G401.6 (cell line): ENCODE measurements at regions not wholly inside any gene's neighbourhood (a gene's known extent, or its start where the extent isn't known, plus 50 kb on each side); places are given as distances from the start of the nearest gene placed in this dataset.

ENCODE experiments used
- FAIRE-seq: peaks from 2 replicates; lab custom pipeline; 2012; peaks lifted over from hg19 to GRCh38; lab: Jason Lieb, UNC

DNA sequence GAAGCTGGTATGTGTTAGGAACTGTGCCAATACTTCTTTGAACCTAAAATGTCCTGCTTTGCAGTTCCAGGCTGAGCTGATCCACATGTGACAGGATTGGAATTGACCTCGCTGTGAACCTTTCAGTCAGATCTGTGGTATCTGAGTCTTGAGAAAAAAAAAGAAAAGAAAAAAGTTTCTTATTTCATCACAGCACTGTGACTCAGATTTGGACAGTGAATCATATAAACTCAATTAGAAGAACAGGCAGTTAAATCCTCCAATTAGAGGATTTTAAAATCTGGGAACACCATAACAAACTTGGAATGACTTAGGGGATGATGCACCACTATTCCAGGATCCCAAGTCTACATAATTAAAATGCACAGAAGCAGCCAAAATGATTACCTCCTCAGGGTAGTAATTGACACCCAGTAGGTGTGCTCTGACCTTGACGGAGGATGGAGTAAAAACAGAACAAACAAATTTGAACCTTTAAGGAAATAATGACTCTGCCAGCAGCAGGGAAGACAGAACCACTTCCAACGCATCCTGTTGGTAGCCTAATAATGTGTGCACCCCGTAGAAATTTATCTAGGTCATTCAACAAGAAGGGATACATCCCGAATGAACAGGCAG is 57.8 kb upstream of the RAI14 start:
- no peak for FAIRE-seq

DNA sequence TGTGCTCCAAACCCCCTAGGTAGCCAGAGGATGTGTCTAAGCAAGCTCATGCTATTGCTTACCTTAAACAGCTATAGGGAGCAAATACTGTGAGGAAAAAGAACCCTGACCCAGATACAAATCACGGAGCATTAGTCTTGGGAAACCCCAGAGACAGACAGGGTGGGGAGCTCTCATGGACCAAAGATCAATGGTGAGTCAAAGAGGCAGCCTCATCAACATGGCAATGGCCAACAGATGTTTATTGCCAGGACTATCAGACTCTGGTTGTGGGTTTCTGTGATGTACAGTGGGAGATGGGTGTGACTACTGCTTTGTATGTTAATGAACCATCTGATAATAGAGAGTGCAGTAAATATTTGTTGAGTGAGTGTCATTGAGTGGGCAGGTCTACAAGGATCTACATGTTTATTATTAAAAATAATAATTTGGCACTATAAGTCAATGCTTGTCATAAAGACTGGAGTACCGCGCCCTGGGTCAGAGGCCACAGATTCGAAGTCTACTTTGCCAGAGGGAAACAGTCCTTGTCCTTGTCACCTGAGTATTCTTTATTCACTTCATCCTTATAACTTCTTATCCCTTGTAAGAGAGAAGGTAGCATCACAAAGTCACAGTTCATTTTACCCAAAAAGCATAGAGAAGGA is 56.5 kb upstream of the RAI14 start:
- no peak for FAIRE-seq

DNA sequence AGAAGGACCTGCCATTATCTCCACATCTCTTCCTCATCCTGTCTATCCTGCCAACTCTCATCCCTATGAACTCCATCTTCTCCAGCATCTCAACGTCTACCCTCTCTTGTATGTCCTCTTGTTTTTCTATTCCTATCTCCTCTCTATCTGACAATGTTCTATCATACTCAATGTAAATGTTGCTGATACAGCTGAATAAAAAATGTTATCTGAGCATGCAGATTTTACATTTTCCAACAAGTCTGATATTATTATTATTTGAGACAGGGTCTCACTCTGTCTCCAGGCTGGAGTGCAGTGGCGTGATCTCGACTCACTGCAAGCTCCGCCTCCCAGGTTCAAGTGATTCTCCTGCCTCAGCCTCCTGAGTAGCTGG is 56.0 kb upstream of the RAI14 start:
- no peak for FAIRE-seq

DNA sequence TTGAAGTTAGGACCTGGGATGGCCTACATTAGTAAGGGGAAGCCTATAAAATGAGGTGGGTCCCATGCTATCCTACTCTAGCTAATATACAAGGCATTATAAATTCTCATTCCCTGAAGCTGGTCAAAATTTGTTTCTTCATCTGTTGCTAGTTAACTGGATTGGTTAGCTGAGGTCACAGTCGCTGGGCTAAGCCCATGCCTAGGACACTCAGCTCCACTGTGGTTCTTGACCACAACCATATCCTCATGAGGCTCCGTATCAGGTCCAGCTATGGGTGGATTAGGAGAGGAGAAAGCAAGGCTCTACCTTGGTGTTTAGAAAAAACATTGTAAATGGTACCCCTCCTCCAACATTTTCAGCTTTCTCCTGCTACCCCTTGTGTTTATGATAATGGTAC is 52.8 kb upstream of the RAI14 start:
- FAIRE-seq = no peak

DNA sequence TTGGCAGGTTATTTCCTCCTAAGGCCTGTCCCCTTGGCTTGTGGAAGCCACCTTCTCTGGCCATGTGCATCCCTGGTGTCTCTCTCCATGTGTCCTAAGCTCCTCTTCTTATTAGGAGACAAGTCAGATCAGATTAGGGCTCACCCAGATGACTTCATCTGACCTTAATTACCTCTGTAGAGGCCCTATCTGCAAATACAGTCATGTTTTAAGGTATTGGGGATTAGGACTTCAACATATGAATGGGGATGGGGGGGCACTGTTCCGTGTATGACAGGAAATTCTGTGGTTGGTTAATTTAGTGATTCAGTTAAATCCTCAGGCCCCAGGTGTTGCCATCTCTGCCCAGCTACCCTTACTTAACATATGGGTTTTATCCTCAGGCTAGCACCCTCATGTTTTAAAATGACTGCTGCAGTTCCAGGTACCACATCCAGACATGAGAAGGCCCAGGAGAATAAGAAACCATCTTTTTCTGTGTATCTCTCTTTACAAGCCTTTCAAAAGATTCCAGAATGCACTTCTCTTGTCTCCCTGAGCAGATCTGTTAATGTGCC is 51.9 kb upstream of the RAI14 start:
- FAIRE-seq = no peak

DNA sequence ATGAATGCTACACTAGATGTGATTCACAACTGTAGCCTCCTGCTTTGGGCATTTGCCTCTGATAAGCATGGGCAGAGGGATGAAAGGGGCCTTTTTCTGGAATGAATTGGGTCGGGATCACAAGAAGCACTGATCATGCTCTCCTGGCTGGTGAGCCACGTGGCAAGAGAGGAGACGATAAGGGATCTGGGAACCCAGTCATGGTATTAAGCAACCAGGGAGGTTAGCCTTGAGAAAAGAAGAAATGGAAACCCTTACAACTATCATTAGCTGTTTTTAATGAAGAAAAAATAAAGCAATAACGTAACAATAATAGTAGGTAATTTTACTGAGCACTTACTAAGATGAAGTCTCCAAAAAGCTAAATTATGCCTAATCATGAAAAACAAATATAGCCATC is 50.0 kb upstream of the RAI14 start:
- FAIRE-seq = no peak
